Caki2 (cell line): ENCODE measurements at regions not wholly inside any gene's neighbourhood (a gene's known extent, or its start where the extent isn't known, plus 50 kb on each side); places are given as distances from the start of the nearest gene placed in this dataset.

Experiments
- DNase-seq: peaks from one replicate; pipeline ENCODE4 v3.0.0-alpha.2; 2015; ENCODE audit warnings: low read depth
- in situ Hi-C: cut with HindIII; loops from 2 replicates; pipeline ENCODE4 v1.10.0; 2016; ENCODE audit warnings: low sequenced_read_pairs, low pct_unique_long_range_greater_than_20kb, mixed read lengths

- no peak for DNase-seq
- in situ Hi-C loops, result no loop called here
Observed at GRCh38 chr5:175104677-175105076, 339.3 kb downstream of the DRD1 start.

- DNase-seq, result no peak
- in situ Hi-C loops, result no loop called here
Observed at GRCh38 chr5:175103746-175104145, 340.2 kb downstream of the DRD1 start.

- no peak for DNase-seq
- in situ Hi-C loops, result no loop called here
Observed at GRCh38 chr5:175102717-175103116, 341.3 kb downstream of the DRD1 start.

- in situ Hi-C loops, result no loop called here
- no peak for DNase-seq
Observed at GRCh38 chr5:175098301-175098700, 345.7 kb downstream of the DRD1 start.

GRCh38 chr5:175096469-175097165 lies 347.4 kb downstream of the DRD1 start:
- in situ Hi-C loops, result no loop called here
- DNase-seq, result no peak

GRCh38 chr5:175094461-175094860 lies 349.5 kb downstream of the DRD1 start:
- in situ Hi-C loops, result no loop called here
- DNase-seq, result no peak

- in situ Hi-C loops, result no loop called here
- DNase-seq, result no peak
Observed at GRCh38 chr5:175092691-175093090, 351.3 kb downstream of the DRD1 start.

- in situ Hi-C loops, result no loop called here
- DNase-seq, result no peak
Observed at GRCh38 chr5:175088963-175089362, 355.0 kb downstream of the DRD1 start.

- no peak for DNase-seq
- in situ Hi-C loops, result no loop called here
Observed at GRCh38 chr5:175082866-175083590, 358.6 kb downstream of the MSX2 start.

- in situ Hi-C loops, result no loop called here
- no peak for DNase-seq
Observed at GRCh38 chr5:175082346-175082745, 358.0 kb downstream of the MSX2 start.

- in situ Hi-C loops, result no loop called here
- no peak for DNase-seq
Observed at GRCh38 chr5:175079707-175080106, 355.3 kb downstream of the MSX2 start.

GRCh38 chr5:175070283-175070682 lies 345.9 kb downstream of the MSX2 start:
- DNase-seq, result no peak
- in situ Hi-C loops, result no loop called here

GRCh38 chr5:175060257-175060656 lies 335.9 kb downstream of the MSX2 start:
- in situ Hi-C loops, result no loop called here
- DNase-seq, result no peak

- in situ Hi-C loops, result no loop called here
- DNase-seq, result no peak
Observed at GRCh38 chr5:175059687-175060211, 335.4 kb downstream of the MSX2 start.

GRCh38 chr5:175056831-175057230 lies 332.4 kb downstream of the MSX2 start:
- DNase-seq, result no peak
- in situ Hi-C loops, result no loop called here

- no peak for DNase-seq
- in situ Hi-C loops, result no loop called here
Observed at GRCh38 chr5:175054243-175054642, 329.9 kb downstream of the MSX2 start.

GRCh38 chr5:175052351-175052750 lies 328.0 kb downstream of the MSX2 start:
- in situ Hi-C loops, result no loop called here
- no peak for DNase-seq

- in situ Hi-C loops, result no loop called here
- DNase-seq, result no peak
Observed at GRCh38 chr5:175047048-175047447, 322.7 kb downstream of the MSX2 start.

GRCh38 chr5:175045820-175046219 lies 321.4 kb downstream of the MSX2 start:
- in situ Hi-C loops, result no loop called here
- DNase-seq, result no peak

- in situ Hi-C loops, result no loop called here
- DNase-seq, result no peak
Observed at GRCh38 chr5:175037820-175038219, 313.4 kb downstream of the MSX2 start.
